Psoas muscle (tissue), 7 donors: ENCODE measurements at regions not wholly inside any gene's neighbourhood (a gene's known extent, or its start where the extent isn't known, plus 50 kb on each side); places are given as distances from the start of the nearest gene placed in this dataset.

Experiments used
- ATAC-seq, 4 donors: fragments of 200-7000 bp; cut with Tn5 transposase; one replicate each; pipeline ENCODE4 v1.9.1; 2020; ENCODE audit warnings: moderate library complexity in 3 of 4, mild to moderate bottlenecking in 2 of 4
- DNase-seq, 2 donors: peaks; one replicate each; pipeline ENCODE4 v3.0.0-alpha.2; 2020
- H3K27ac ChIP-seq: fragments of 200-600 bp; one replicate; pipeline ENCODE4 v1.8.0; 2022
- H3K27me3 ChIP-seq, 3 donors: fragments of 200-600 bp in 1 of 3; one replicate each; pipeline versions ENCODE4 v1.6.1 to v1.8.0; 2013 to 2022; ENCODE audit warnings: low read length in 2 of 3, mild to moderate bottlenecking in 2 of 3, moderate library complexity in 1 of 3; ENCODE audit not compliant: insufficient read depth in 3 of 3
- H3K36me3 ChIP-seq, 2 donors: fragments of 200-600 bp in 1 of 2; one replicate each; pipeline versions ENCODE4 v1.6.1 to v1.8.0; 2013 to 2022; ENCODE audit warnings: low read depth in 1 of 2, mild to moderate bottlenecking in 1 of 2, moderate library complexity in 1 of 2; ENCODE audit not compliant: insufficient read depth in 1 of 2
- H3K4me1 ChIP-seq: fragments of 200-600 bp; one replicate; pipeline ENCODE4 v1.8.0; 2022
- H3K4me3 ChIP-seq: fragments of 200-600 bp; one replicate; pipeline ENCODE4 v1.8.0; 2022; ENCODE audit warnings: mild to moderate bottlenecking
- H3K9me3 ChIP-seq: fragments of 200-600 bp; one replicate; pipeline ENCODE4 v1.8.0; 2022
- WGBS, 3 donors: extraction: QIAGEN DNeasy Blood & Tissue Kit; methylation state at CpG; one replicate each; pipeline versions ENCODE4 v1.1.6 to v1.1.7; 2013; 5-methylcytosine and 5-hydroxymethylcytosine counted together
- intact Hi-C, 2 donors: fragments of 100-400 bp; cut with DNase I; formaldehyde crosslinking; loops; one replicate each; pipeline versions ENCODE4 v1.11.0 to v1.14.2; 2022
- TF ChIP-seq, protein P1 (sequence below): fragments of 200-600 bp; IDR thresholded peaks from one replicate; pipeline ENCODE4 v1.8.0; 2022; ENCODE audit warnings: antibody characterized with exemption
- donor health status: healthy with polysubstance abuse.
- donor health status: DM: no; HTN: no; CAD: no; lungs with moderate emphysema.
- donor health status: Bipolar disorder and iron deficiency.
- donor health status: healthy.
- donor health status: DM: yes; HTN: yes; CAD: no.
- donor health status: DM: no; HTN: no; CAD: no.
- donor health status: DM: yes; HTN: yes; CAD: no.

GRCh38 chr13:107289540-107289939, 721.6 kb upstream of the ARGLU1 start:
- no peaks in the 10 kb centered on the region for H3K36me3 ChIP-seq
- no peak for ATAC-seq
- H3K4me3 ChIP-seq: no peak overlapping the region
- no peak overlapping the region for H3K27ac ChIP-seq
- WGBS, 3 donors: 75 to 80% (median 75%) methylated on average over 5 of the region's 5 CpGs
- no peaks in the 10 kb centered on the region for H3K27me3 ChIP-seq
- no peak for DNase-seq
- TF ChIP-seq, protein P1, sequence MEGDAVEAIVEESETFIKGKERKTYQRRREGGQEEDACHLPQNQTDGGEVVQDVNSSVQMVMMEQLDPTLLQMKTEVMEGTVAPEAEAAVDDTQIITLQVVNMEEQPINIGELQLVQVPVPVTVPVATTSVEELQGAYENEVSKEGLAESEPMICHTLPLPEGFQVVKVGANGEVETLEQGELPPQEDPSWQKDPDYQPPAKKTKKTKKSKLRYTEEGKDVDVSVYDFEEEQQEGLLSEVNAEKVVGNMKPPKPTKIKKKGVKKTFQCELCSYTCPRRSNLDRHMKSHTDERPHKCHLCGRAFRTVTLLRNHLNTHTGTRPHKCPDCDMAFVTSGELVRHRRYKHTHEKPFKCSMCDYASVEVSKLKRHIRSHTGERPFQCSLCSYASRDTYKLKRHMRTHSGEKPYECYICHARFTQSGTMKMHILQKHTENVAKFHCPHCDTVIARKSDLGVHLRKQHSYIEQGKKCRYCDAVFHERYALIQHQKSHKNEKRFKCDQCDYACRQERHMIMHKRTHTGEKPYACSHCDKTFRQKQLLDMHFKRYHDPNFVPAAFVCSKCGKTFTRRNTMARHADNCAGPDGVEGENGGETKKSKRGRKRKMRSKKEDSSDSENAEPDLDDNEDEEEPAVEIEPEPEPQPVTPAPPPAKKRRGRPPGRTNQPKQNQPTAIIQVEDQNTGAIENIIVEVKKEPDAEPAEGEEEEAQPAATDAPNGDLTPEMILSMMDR: no peak
- H3K9me3 ChIP-seq: no peaks in the 10 kb centered on the region
- intact Hi-C loops: no loop called here
- no peaks in the 10 kb centered on the region for H3K4me1 ChIP-seq

- intact Hi-C loops: no loop called here
- no peak overlapping the region for H3K27ac ChIP-seq
- ATAC-seq: no peak
- no peak overlapping the region for H3K4me3 ChIP-seq
- H3K4me1 ChIP-seq: no peaks in the 10 kb centered on the region
- no peak for DNase-seq
- H3K27me3 ChIP-seq: no peaks in the 10 kb centered on the region
- no peaks in the 10 kb centered on the region for H3K9me3 ChIP-seq
- H3K36me3 ChIP-seq: no peaks in the 10 kb centered on the region
- TF ChIP-seq, protein P1: no peak
Observed at GRCh38 chr13:107284173-107284572, 716.2 kb upstream of the ARGLU1 start.

DNA sequence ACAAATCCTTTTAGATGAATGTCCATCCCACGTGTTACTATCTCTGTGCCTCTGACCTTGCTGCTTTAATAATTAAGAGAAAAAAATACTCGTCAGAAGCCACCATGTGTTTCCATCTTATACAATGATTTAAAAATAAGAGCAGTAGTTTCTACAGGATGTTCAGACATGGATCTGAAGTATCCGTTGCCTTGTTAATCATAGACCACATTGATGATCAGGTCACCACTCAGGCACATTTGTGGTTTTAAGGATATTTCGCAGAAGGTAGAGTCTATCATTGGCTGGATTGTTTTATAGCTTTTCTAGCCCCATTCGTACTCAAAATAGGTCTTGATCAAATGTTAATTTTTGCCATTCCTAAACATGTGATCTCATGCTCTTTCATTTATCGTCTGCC, 710.0 kb upstream of the ARGLU1 start:
- H3K36me3 ChIP-seq: no peaks in the 10 kb centered on the region
- intact Hi-C loops: no loop called here
- H3K4me1 ChIP-seq: no peaks in the 10 kb centered on the region
- H3K27me3 ChIP-seq: no peaks in the 10 kb centered on the region
- DNase-seq (no peak), ATAC-seq (no peak)
- H3K27ac ChIP-seq: no peak overlapping the region
- no peak overlapping the region for H3K4me3 ChIP-seq
- WGBS, 3 donors: 83 to 87% (median 84%) methylated on average over 6 of the region's 6 CpGs
- TF ChIP-seq, protein P1: no peak
- no peaks in the 10 kb centered on the region for H3K9me3 ChIP-seq

DNA sequence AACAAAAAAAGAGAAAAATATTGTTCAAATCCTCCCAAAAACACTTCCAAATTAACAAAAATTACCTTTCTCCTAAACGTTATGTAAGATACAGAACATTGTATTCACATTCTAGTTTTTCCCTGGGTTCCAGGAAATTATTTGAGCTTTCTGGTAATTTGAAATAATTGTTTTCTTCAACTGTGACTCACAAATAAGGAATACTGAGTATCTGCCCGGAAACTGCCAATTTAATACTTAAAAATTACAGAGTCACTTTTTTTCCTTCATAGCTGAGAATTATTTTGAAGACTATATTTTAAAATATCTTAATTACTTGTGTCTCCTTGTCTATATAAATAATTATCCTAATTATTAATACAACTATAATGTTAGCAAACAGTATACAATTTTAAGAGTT, 709.0 kb upstream of the ARGLU1 start:
- H3K4me1 ChIP-seq: no peaks in the 10 kb centered on the region
- WGBS, 3 donors: 47 to 71% (median 52%) methylated on average over 2 of the region's 2 CpGs
- no peaks in the 10 kb centered on the region for H3K9me3 ChIP-seq
- DNase-seq: no peak
- TF ChIP-seq, protein P1: no peak
- H3K27ac ChIP-seq: no peak overlapping the region
- H3K27me3 ChIP-seq: no peaks in the 10 kb centered on the region
- H3K36me3 ChIP-seq: no peaks in the 10 kb centered on the region
- intact Hi-C loops: no loop called here
- ATAC-seq: no peak
- no peak overlapping the region for H3K4me3 ChIP-seq

DNA sequence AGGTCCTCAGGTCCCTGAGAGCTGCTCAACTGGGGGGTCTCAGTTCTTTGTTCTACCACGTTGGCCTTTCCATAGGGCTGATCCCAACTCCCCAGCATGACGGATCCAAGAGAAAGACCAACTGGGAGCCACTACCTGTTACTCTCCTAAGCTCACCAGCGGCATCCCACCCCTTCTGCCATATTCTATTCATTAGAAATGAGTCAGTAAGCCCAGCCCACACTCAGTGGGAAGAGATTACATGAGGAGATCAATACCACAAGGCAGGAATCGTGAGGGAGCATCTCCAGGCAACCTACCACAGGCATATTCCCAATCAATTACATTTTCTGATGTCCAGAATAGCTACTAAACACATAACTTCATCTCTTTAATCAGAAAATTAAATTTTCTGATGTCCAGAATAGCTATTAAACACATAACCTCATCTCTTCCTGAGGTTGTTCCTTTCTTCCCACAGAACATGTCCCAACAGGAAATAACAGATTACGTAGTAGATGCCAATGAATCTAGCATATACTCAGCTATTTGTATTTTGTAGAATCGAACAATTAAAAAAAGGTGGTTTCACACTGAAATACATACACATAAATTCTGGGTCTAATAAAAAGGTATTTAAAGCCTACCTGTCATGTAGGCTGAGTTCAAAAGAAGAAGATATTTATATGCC, 708.1 kb upstream of the ARGLU1 start:
- Histone ChIP-seq H3K27me3 (no peaks in the 10 kb centered on the region), H3K4me3 (no peak overlapping the region), H3K4me1 (no peaks in the 10 kb centered on the region), H3K9me3 (no peaks in the 10 kb centered on the region), H3K27ac (no peak overlapping the region), H3K36me3 (no peaks in the 10 kb centered on the region)
- TF ChIP-seq, protein P1: no peak
- 69 to 72% (median 70%) methylated on average over 6 of the region's 6 CpGs for WGBS, 3 donors
- no peak for DNase-seq
- ATAC-seq: no peak
- intact Hi-C loops: no loop called here
